Small intestine (tissue), 7 donors: ENCODE measurements at regions not wholly inside any gene's neighbourhood (a gene's known extent, or its start where the extent isn't known, plus 50 kb on each side); places are given as distances from the start of the nearest gene placed in this dataset.

Experiments used
- DNase-seq, 2 donors: peaks; one replicate each; pipeline versions ENCODE4 v3.0.0 to v3.0.0-alpha.2; 2013
- FAIRE-seq: peaks from 2 replicates; lab custom pipeline; 2012; peaks lifted over from hg19 to GRCh38; lab: Jason Lieb, UNC
- H3K27ac ChIP-seq, 3 donors: one replicate each; pipeline ENCODE4 v1.5.1; 2013; ENCODE audit warnings: low read length in 2 of 3, mild to moderate bottlenecking in 2 of 3, control low read depth in 1 of 3, inconsistent platforms in 1 of 3, low read depth in 1 of 3, moderate library complexity in 1 of 3
- H3K27me3 ChIP-seq, 3 donors: one replicate each; pipeline ENCODE4 v1.6.1; 2013; ENCODE audit warnings: low read length in 3 of 3, inconsistent platforms in 1 of 3; ENCODE audit not compliant: control insufficient read depth in 3 of 3, insufficient read depth in 3 of 3
- H3K36me3 ChIP-seq, 3 donors: one replicate each; pipeline ENCODE4 v1.6.1; 2013; ENCODE audit warnings: low read length in 3 of 3, inconsistent platforms in 1 of 3, low read depth in 1 of 3, mild to moderate bottlenecking in 1 of 3, moderate library complexity in 1 of 3; ENCODE audit not compliant: control insufficient read depth in 3 of 3, insufficient read depth in 2 of 3
- H3K4me1 ChIP-seq, 3 donors: one replicate each; pipeline ENCODE4 v1.6.1; 2013; ENCODE audit warnings: low read length in 2 of 3, inconsistent platforms in 1 of 3, low read depth in 1 of 3, mild to moderate bottlenecking in 1 of 3, moderate library complexity in 1 of 3; ENCODE audit not compliant: control insufficient read depth in 3 of 3, insufficient read depth in 2 of 3
- H3K4me3 ChIP-seq, 3 donors: one replicate each; pipeline ENCODE4 v1.5.1; 2013; ENCODE audit warnings: low read length in 3 of 3, control low read depth in 1 of 3, inconsistent platforms in 1 of 3, low read depth in 1 of 3, mild to moderate bottlenecking in 1 of 3, moderate library complexity in 1 of 3
- H3K9me3 ChIP-seq, 2 donors: one replicate each; pipeline ENCODE4 v1.6.1; 2013; ENCODE audit warnings: low read depth in 1 of 2, low read length in 1 of 2; ENCODE audit not compliant: control insufficient read depth in 2 of 2, insufficient read depth in 1 of 2
- WGBS, 3 donors: extraction: QIAGEN DNeasy Blood & Tissue Kit; methylation state at CpG; one replicate each; pipeline ENCODE4 v1.1.7; 2013; 5-methylcytosine and 5-hydroxymethylcytosine counted together
- donor health status: healthy with polysubstance abuse.
- donor health status: control.
- donor health status: control.
- donor health status: Bipolar disorder and iron deficiency.
- donor health status: healthy.

DNA sequence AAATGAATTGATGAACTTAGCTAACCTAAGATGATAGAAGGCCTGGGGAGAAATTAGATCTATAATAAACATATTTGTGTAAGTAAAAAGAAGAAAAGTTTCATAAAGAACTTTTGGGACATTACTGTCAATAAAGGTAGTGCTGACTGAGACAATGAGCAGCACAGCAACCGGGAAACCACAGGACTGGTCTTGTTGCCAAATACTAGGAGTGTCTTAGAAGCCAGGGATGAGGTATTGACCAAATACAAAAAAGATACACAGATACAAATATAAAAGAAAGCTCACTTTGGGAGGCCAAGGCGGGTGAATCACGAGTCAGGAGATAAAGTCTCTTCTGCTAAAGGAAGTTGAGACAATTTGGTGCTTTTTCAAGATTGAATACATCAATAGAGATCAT, 362.4 kb upstream of the ZNF385D start:
- H3K4me3 ChIP-seq: no peak overlapping the region
- H3K27me3 ChIP-seq: no peaks in the 10 kb centered on the region
- no peak overlapping the region for H3K27ac ChIP-seq
- DNase-seq: no peak
- no peaks in the 10 kb centered on the region for H3K9me3 ChIP-seq
- H3K36me3 ChIP-seq: no peaks in the 10 kb centered on the region
- 71 to 81% (median 71%) methylated on average over 3 of the region's 3 CpGs for WGBS, 3 donors
- no peak for FAIRE-seq
- no peaks in the 10 kb centered on the region for H3K4me1 ChIP-seq

DNA sequence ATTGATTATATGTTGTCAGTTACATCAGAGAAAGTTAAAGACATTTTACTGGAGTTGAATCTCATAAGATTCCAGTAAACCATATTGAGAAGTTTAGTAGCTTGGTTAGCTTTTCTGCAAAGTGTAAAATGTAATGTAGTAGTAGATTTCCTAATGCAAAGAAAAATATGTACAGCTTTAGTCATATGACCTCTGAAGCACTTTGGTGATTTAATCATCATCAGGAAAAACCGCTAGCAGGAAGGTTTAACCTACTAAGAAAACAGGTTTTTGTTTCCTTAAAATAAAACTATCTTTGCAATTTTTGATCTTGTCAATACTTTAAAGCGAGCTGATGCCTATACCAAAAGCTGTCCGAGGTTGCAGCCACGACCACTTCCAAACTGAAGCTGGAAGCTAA, 364.6 kb upstream of the ZNF385D start:
- DNase-seq (no peak), FAIRE-seq (no peak)
- Histone ChIP-seq H3K4me3 (no peak overlapping the region), H3K27me3 (no peaks in the 10 kb centered on the region), H3K4me1 (no peaks in the 10 kb centered on the region), H3K27ac (no peak overlapping the region), H3K36me3 (no peaks in the 10 kb centered on the region), H3K9me3 (no peaks in the 10 kb centered on the region)
- WGBS, 3 donors: 71 to 80% (median 79%) methylated on average over 4 of the region's 4 CpGs

DNA sequence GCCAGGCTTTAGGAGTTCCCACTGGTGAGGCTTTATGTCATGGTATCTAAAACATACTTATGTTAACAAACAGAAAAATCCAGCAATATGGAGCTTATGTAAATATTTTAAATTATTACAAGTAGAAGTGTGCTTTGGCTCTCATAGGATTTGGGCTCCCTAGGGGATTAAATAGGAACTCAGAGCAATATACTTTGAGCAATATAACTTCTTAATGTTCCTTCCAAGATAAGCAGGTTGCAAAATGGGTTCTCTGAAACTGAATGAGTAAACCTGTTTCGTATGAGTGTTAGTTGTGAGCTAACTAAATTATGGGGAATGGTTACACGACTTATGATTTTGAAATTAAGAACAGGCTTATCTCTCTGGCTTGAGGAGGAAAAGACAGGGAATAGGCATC, 366.1 kb upstream of the ZNF385D start:
- no peak for FAIRE-seq
- H3K4me1 ChIP-seq: peaks cover 0 to 3% (median 0%) of the 10 kb centered on the region in 3 donors
- WGBS, 3 donors: 49 to 68% (median 58%) methylated on average over 2 of the region's 2 CpGs
- no peaks in the 10 kb centered on the region for H3K9me3 ChIP-seq
- no peak overlapping the region for H3K27ac ChIP-seq
- no peak for DNase-seq
- H3K36me3 ChIP-seq: no peaks in the 10 kb centered on the region
- no peaks in the 10 kb centered on the region for H3K27me3 ChIP-seq
- H3K4me3 ChIP-seq: no peak overlapping the region

DNA sequence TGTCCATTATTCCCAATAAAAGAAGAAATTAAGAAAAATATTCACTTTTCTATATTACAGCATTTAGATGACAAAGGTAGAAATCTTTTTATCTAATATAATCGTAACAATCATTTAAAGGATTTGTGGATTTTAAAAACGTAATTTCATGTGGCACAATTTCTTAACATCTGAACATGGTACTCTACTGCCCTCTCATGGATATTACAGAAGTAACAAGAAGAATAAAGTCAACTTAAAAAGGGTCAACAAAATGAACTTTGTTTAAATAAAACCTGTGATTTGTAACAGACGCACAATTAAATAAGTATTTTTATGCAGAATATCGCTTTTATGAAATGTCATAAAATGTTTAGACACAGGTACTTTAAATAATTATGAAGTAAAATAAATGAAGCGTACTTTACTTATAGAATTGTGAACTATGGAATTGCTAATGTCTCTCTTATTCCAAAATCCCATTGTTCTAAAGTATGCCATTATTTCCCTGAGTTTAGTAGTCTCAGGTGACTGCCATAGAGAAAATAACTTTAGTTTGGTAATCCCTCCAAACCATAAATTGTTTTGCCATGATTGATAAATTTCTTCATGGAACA, 366.8 kb upstream of the ZNF385D start:
- Histone ChIP-seq H3K9me3 (no peaks in the 10 kb centered on the region), H3K27ac (no peak overlapping the region), H3K36me3 (no peaks in the 10 kb centered on the region), H3K27me3 (no peaks in the 10 kb centered on the region), H3K4me1 (peaks cover 0 to 3% (median 0%) of the 10 kb centered on the region in 3 donors), H3K4me3 (no peak overlapping the region)
- WGBS, 3 donors: 24 to 29% (median 26%) methylated on average over 5 of the region's 5 CpGs
- peak; percentile 29 to 35 for DNase-seq
- peak; percentile 96 for FAIRE-seq

DNA sequence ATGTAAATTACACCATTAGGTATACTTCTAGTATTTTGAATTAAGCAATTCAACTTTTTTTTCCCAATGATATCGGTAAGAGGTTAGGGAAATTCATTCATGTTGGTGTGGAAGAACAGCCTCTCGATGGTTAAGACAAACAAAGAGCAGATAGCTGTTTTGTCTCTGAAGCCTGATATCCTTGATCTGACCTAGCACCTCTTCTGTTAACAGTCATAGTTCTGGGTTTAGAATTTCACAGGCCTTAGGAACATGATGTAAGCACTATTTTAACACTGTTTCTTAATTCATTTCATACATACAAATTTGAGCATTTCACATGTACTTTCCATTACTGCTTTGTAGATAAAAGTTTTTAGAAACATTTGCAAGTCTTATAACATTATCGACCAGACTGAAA, 367.5 kb upstream of the ZNF385D start:
- Histone ChIP-seq H3K9me3 (no peaks in the 10 kb centered on the region), H3K36me3 (no peaks in the 10 kb centered on the region), H3K4me3 (no peak overlapping the region), H3K4me1 (peaks cover 0 to 3% (median 0%) of the 10 kb centered on the region in 3 donors), H3K27ac (no peak overlapping the region), H3K27me3 (no peaks in the 10 kb centered on the region)
- WGBS, 3 donors: 68 to 82% (median 82%) methylated on average over 3 of the region's 3 CpGs
- no peak for FAIRE-seq
- DNase-seq: no peak

DNA sequence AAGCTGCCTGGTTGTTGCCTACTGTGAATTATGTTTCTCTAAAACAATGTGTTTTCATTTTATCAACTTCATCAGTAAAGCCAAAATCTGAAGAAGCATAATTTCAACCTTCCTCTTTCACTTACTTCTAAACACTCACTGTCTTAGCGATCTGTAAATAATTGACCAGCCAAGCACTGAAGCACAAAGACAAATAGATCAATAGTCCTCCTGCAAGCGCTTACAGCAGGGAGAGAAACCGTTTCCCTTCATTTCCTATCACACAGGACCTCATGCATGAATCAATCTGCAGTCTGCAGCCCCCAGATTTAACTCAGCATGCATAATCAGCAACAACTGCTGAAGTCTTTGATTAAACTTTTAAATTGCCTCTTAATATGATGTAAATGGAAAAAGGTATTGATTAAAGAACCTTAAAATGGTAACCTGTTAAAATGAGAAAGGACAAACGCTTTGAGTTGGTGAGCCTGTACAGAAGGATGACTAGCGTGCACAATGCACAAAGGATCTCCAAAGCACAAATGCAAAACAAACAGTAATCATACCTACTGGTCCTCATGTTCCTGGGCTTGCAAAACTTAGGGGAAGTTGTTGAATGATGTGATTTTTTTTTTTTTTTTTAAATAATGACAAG, 370.2 kb upstream of the ZNF385D start:
- 9 to 52% (median 32%) methylated on average over 5 of the region's 5 CpGs for WGBS, 3 donors
- no peak overlapping the region for H3K27ac ChIP-seq

DNA sequence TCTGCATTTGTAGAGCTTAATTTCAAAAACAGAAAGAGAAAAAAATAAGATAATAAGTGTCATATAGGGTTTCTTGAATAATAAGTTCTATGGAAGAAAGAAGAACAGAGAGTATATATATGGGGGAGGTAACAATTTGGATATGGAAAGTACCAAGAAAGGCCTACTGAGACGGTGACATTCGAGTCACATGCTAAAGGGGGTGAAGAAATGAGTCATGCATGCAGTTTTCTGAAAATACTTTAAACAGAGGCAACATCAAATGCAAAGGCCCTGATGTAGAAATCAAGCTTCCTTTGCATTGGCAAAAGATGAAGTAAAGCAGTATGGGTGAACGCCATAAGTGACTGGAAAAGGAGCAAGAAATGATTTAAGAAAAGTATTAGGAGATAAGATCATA, 371.6 kb upstream of the ZNF385D start:
- no peaks in the 10 kb centered on the region for H3K9me3 ChIP-seq
- no peaks in the 10 kb centered on the region for H3K36me3 ChIP-seq
- 66 to 80% (median 73%) methylated on average over 3 of the region's 3 CpGs for WGBS, 3 donors
- H3K27me3 ChIP-seq: no peaks in the 10 kb centered on the region
- no peak overlapping the region for H3K27ac ChIP-seq
- DNase-seq (no peak), FAIRE-seq (no peak)
- H3K4me1 ChIP-seq: peaks cover 0 to 3% (median 0%) of the 10 kb centered on the region in 3 donors
- H3K4me3 ChIP-seq: no peak overlapping the region

More for the DNA sequence above, 370.2 kb upstream of the ZNF385D start:
- Histone ChIP-seq H3K36me3 (no peaks in the 10 kb centered on the region), H3K4me1 (peaks cover 0 to 3% (median 0%) of the 10 kb centered on the region in 3 donors), H3K4me3 (no peak overlapping the region), H3K27me3 (no peaks in the 10 kb centered on the region), H3K9me3 (no peaks in the 10 kb centered on the region)
- FAIRE-seq (no peak), DNase-seq (peak; percentile 26 to 62)

DNA sequence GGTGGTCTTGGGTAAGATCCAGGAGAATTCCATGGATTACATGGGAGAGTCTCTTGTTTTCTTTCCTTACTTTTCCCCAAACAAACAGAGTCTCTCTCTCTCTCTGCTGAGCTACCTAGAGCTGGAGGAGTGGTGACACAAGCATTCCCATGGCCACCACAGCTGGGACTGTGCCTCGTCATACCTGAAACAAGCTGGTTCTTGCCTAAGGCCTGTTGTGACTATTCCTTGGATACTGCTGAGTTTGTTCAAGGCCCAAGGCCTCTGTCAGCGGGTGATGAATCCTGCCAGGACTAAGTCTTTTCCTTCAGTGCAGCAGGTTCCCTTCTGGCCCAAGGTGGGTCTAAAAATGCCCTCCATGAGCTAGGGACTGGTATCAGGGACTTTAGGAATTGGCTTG, 378.1 kb upstream of the ZNF385D start:
- Histone ChIP-seq H3K4me1 (no peaks in the 10 kb centered on the region), H3K9me3 (peaks cover 0 to 3% of the 10 kb centered on the region in 2 donors), H3K36me3 (no peaks in the 10 kb centered on the region), H3K27ac (no peak overlapping the region), H3K4me3 (no peak overlapping the region), H3K27me3 (no peaks in the 10 kb centered on the region)
- FAIRE-seq: no peak
- DNase-seq: no peak
- 74 to 91% (median 83%) methylated on average over 2 of the region's 2 CpGs for WGBS, 3 donors
